DND-41 (cell line): ENCODE measurements at regions not wholly inside any gene's neighbourhood (a gene's known extent, or its start where the extent isn't known, plus 50 kb on each side); places are given as distances from the start of the nearest gene placed in this dataset.

Experiments
- ATAC-seq: fragments of 200-7000 bp; cut with Tn5 transposase; 3 replicates; pipeline ENCODE4 v1.9.1; 2021; ENCODE audit warnings: low read depth; ENCODE audit not compliant: insufficient read depth
- DNase-seq: peaks from one replicate; pipeline ENCODE4 v3.0.0-alpha.2; 2020
- H2AFZ ChIP-seq: 2 replicates; pipeline ENCODE4 v1.6.0; 2012; ENCODE audit warnings: low read depth, low read length
- H3K27ac ChIP-seq: 2 replicates; pipeline ENCODE4 v1.5.1; 2012; ENCODE audit warnings: low read length, inconsistent platforms
- H3K27me3 ChIP-seq: fragments of 200-600 bp; sonication (generic); 2 replicates; pipeline ENCODE4 v1.6.0; 2012; ENCODE audit warnings: low read length, mild to moderate bottlenecking, inconsistent platforms; ENCODE audit not compliant: insufficient read depth, poor library complexity
- H3K36me3 ChIP-seq: 2 replicates; pipeline ENCODE4 v1.5.1; 2012; ENCODE audit warnings: low read length, inconsistent platforms; ENCODE audit not compliant: insufficient read depth
- H3K4me1 ChIP-seq: 2 replicates; pipeline ENCODE4 v1.5.1; 2012; ENCODE audit warnings: mild to moderate bottlenecking, low read length; ENCODE audit not compliant: insufficient read depth
- H3K4me2 ChIP-seq: 2 replicates; pipeline ENCODE4 v1.6.0; 2012; ENCODE audit warnings: mild to moderate bottlenecking, moderate library complexity, low read length, inconsistent platforms; ENCODE audit not compliant: insufficient read depth
- H3K4me3 ChIP-seq, 2 experiments: fragments of 200-600 bp in 1 of 2; shearing (Covaris generic) in 1 of 2; 2 replicates each; pipeline ENCODE4 v1.5.1; 2012 to 2016; ENCODE audit warnings: inconsistent platforms in 2 of 2, low read length in 2 of 2, mild to moderate bottlenecking in 2 of 2, low read depth in 1 of 2, moderate library complexity in 1 of 2
- H3K79me2 ChIP-seq: 2 replicates; pipeline ENCODE4 v1.6.0; 2012; ENCODE audit warnings: low read length, inconsistent platforms; ENCODE audit not compliant: insufficient read depth
- H3K9ac ChIP-seq: 2 replicates; pipeline ENCODE4 v1.6.0; 2012; ENCODE audit warnings: low read depth, mild to moderate bottlenecking, inconsistent platforms, low read length, moderate library complexity
- H3K9me3 ChIP-seq: 2 replicates; pipeline ENCODE4 v1.5.1; 2012; ENCODE audit warnings: low read length, moderate library complexity, mild to moderate bottlenecking, inconsistent platforms; ENCODE audit not compliant: insufficient read depth, severe bottlenecking
- H4K20me1 ChIP-seq: 2 replicates; pipeline ENCODE4 v1.6.0; 2012; ENCODE audit warnings: low read length; ENCODE audit not compliant: insufficient read depth
- EZH2 ChIP-seq: IDR thresholded peaks from 3 replicates; pipeline ENCODE4 v1.6.1; 2012; ENCODE audit warnings: borderline replicate concordance, low read depth, mild to moderate bottlenecking, moderate library complexity, low read length, inconsistent platforms; ENCODE audit not compliant: severe bottlenecking
- TF ChIP-seq, protein P1 (sequence below): IDR thresholded peaks from 2 replicates; pipeline ENCODE4 v1.5.1; 2012; ENCODE audit warnings: borderline replicate concordance, low read length, moderate library complexity, mild to moderate bottlenecking; ENCODE audit not compliant: poor library complexity, severe bottlenecking; ENCODE audit errors: extremely low read depth

DNA sequence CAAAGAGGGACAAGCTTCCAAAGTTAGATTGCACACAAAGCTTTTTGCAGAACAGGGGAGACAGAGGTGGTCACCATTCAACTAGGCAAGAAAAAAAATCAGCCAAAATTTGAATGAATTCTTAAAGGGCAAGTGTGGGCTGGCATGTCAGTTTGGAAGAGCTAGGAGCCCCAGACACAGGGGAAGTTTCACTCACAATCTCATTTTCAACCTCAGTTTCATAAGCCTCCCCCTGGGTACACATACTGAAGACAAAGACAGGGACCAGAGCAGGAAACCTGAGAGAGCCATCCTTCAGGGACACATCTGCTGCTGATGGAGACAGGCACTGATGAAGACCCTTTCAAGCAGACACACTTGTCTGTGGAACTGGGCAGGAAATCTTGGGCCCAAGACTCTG, 106.3 kb upstream of the PSMD7 start:
- no peak overlapping the region for H2AFZ ChIP-seq
- no peak overlapping the region for H3K27ac ChIP-seq
- no peak overlapping the region for H3K4me3 ChIP-seq
- H3K4me2 ChIP-seq = no peak overlapping the region
- DNase-seq (no peak), ATAC-seq (no peak)
- H3K36me3 ChIP-seq = no peaks in the 10 kb centered on the region
- H3K9ac ChIP-seq = no peak overlapping the region
- H3K4me1 ChIP-seq = no peaks in the 10 kb centered on the region
- no peaks in the 10 kb centered on the region for H3K9me3 ChIP-seq
- TF ChIP-seq, protein P1, sequence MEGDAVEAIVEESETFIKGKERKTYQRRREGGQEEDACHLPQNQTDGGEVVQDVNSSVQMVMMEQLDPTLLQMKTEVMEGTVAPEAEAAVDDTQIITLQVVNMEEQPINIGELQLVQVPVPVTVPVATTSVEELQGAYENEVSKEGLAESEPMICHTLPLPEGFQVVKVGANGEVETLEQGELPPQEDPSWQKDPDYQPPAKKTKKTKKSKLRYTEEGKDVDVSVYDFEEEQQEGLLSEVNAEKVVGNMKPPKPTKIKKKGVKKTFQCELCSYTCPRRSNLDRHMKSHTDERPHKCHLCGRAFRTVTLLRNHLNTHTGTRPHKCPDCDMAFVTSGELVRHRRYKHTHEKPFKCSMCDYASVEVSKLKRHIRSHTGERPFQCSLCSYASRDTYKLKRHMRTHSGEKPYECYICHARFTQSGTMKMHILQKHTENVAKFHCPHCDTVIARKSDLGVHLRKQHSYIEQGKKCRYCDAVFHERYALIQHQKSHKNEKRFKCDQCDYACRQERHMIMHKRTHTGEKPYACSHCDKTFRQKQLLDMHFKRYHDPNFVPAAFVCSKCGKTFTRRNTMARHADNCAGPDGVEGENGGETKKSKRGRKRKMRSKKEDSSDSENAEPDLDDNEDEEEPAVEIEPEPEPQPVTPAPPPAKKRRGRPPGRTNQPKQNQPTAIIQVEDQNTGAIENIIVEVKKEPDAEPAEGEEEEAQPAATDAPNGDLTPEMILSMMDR = no peak
- TF ChIP-seq EZH2 = no peak
- H4K20me1 ChIP-seq = no peaks in the 10 kb centered on the region
- H3K79me2 ChIP-seq = no peaks in the 10 kb centered on the region
- no peaks in the 10 kb centered on the region for H3K27me3 ChIP-seq

DNA sequence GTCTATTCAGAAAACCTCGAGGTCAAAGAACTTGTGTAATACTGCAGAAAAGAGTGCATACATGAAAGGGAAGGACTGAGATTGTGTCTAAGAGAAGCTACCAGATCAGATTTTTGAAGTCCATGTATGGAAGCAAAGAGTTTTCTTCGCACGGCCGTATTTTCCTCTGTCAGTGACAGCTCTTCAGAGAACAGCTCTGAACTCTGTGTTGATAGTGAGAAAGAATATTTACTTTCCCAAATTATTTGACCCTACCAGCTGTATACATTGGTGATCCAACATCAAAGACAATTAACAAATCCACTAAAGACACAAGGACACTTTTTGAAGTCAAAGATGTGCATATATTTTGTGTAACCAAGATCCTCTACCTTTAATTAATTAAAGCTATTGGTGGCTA, 107.8 kb upstream of the PSMD7 start:
- no peaks in the 10 kb centered on the region for H3K27me3 ChIP-seq
- H3K4me1 ChIP-seq = no peaks in the 10 kb centered on the region
- no peaks in the 10 kb centered on the region for H3K36me3 ChIP-seq
- no peak overlapping the region for H2AFZ ChIP-seq
- no peak for TF ChIP-seq EZH2
- TF ChIP-seq, protein P1 = no peak
- no peak overlapping the region for H3K27ac ChIP-seq
- H3K4me3 ChIP-seq = no peak overlapping the region
- DNase-seq (no peak), ATAC-seq (no peak)
- no peaks in the 10 kb centered on the region for H3K79me2 ChIP-seq
- H3K4me2 ChIP-seq = no peak overlapping the region
- no peak overlapping the region for H3K9ac ChIP-seq
- H4K20me1 ChIP-seq = no peaks in the 10 kb centered on the region
- H3K9me3 ChIP-seq = no peaks in the 10 kb centered on the region

DNA sequence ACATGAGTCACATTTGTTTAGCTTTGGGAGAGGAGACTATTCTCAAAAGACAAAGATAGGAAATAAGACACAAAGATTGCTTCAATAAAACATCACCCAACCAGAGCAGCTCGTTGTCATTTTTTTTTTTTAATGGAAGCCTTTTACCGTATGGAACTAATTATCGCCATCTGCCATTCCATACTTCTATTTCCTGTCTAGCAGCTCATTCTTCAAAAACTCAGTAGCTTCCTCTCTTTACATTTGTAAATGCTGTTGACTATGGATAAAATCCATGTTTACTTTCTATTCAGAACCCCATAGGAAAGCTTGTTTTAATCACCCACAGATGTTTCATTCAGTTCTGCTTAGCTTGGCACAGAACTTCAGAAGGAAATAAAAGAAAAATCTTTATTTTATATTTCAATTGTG, 110.0 kb upstream of the PSMD7 start:
- H3K27me3 ChIP-seq = no peaks in the 10 kb centered on the region
- no peak overlapping the region for H3K4me2 ChIP-seq
- H3K36me3 ChIP-seq = no peaks in the 10 kb centered on the region
- TF ChIP-seq, protein P1 = no peak
- TF ChIP-seq EZH2 = no peak
- H4K20me1 ChIP-seq = no peaks in the 10 kb centered on the region
- H3K9me3 ChIP-seq = peaks cover 4% of the 10 kb centered on the region
- H2AFZ ChIP-seq = no peak overlapping the region
- ATAC-seq = no peak
- H3K79me2 ChIP-seq = no peaks in the 10 kb centered on the region
- no peak overlapping the region for H3K27ac ChIP-seq
- no peak for DNase-seq
- H3K4me3 ChIP-seq = no peak overlapping the region
- no peaks in the 10 kb centered on the region for H3K4me1 ChIP-seq
- no peak overlapping the region for H3K9ac ChIP-seq

DNA sequence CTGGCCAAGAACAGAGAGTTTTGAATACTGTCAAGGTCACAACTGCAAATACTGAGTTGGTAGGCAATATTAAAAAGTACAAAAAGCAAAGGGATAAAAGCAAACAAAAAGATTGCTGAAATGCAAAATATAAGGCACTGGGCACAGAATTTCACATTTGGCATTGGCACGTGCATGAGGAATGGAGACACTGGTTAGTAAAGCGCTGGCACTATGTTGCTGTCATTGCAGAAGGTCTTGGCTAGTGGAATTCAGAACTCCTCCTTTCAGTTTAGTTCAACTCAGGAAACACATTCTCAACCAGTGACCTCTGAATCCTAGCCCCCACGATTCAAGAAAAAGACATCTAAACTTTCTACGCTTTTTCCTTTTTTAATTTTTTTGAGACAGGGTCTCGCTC, 111.8 kb upstream of the PSMD7 start:
- H3K27me3 ChIP-seq = no peaks in the 10 kb centered on the region
- H2AFZ ChIP-seq = no peak overlapping the region
- TF ChIP-seq, protein P1 = no peak
- TF ChIP-seq EZH2 = no peak
- no peaks in the 10 kb centered on the region for H3K36me3 ChIP-seq
- no peaks in the 10 kb centered on the region for H4K20me1 ChIP-seq
- ATAC-seq = no peak
- DNase-seq = no peak
- H3K9ac ChIP-seq = no peak overlapping the region
- no peaks in the 10 kb centered on the region for H3K79me2 ChIP-seq
- no peaks in the 10 kb centered on the region for H3K4me1 ChIP-seq
- no peak overlapping the region for H3K27ac ChIP-seq
- H3K4me2 ChIP-seq = no peak overlapping the region
- H3K4me3 ChIP-seq = no peak overlapping the region
- peaks cover 11% of the 10 kb centered on the region for H3K9me3 ChIP-seq
